ENCODE measurements at regions not wholly inside any gene's neighbourhood (a gene's known extent, or its start where the extent isn't known, plus 50 kb on each side); places are given as distances from the start of the nearest gene placed in this dataset.
"Not testable (repeated sequence)": the region's sequence is repeated elsewhere in the genome, so short reads cannot be mapped to it uniquely, and the experiment has no call there.

- not testable (repeated sequence) for TF ChIP-seq POLR2AphosphoS5 (IDR thresholded peaks at IDR 0.05); CTCF (IDR thresholded peaks at IDR 0.05 in 8 of 11, conservative IDR thresholded peaks at IDR 0.05 in 3 of 11); POLR2A (IDR thresholded peaks at IDR 0.05)
Measured at GRCh38 chr6:9126034-9126433, 690.7 kb upstream of the SLC35B3 start.

Measured in spleen (tissue), 7 donors.